Thyroid gland (tissue), 4 donors: ENCODE measurements at regions not wholly inside any gene's neighbourhood (a gene's known extent, or its start where the extent isn't known, plus 50 kb on each side); places are given as distances from the start of the nearest gene placed in this dataset.

ENCODE experiments used
- DNase-seq, 2 donors: peaks; one replicate each; pipeline ENCODE4 v3.0.0-alpha.2; 2019
- H3K27ac ChIP-seq, 3 donors: fragments of 200-600 bp; sonication (generic); 1 replicate in 2 of 3; 2 replicates in 1 of 3; pipeline ENCODE4 v1.5.1; 2016 to 2019; ENCODE audit warnings: mild to moderate bottlenecking in 1 of 3, moderate library complexity in 1 of 3
- H3K27me3 ChIP-seq: fragments of 200-600 bp; sonication (generic); one replicate; pipeline ENCODE4 v1.5.1; 2019
- H3K36me3 ChIP-seq, 2 donors: fragments of 200-600 bp; sonication (generic); one replicate each; pipeline ENCODE4 v1.5.1; 2016 to 2019
- H3K4me1 ChIP-seq, 2 donors: fragments of 200-600 bp; sonication (generic); one replicate each; pipeline ENCODE4 v1.5.1; 2017 to 2019
- H3K4me3 ChIP-seq, 3 donors: fragments of 200-600 bp; sonication (generic); replicated peaks in 1 of 3; 1 replicate in 2 of 3; 2 replicates in 1 of 3; pipeline ENCODE4 v1.5.1; 2016; ENCODE audit warnings: mild to moderate bottlenecking in 1 of 3
- H3K9me3 ChIP-seq: fragments of 200-600 bp; sonication (generic); one replicate; pipeline ENCODE4 v1.5.1; 2017
- CTCF ChIP-seq, 6 experiments: fragments of 200-600 bp in 3 of 6; fragments of 450-650 bp in 3 of 6; sonication (generic) in 3 of 6; IDR thresholded peaks; one replicate each; pipeline ENCODE4 v1.5.1; 2016 to 2019; ENCODE audit warnings: antibody characterized with exemption in 6 of 6, mild to moderate bottlenecking in 2 of 6, inconsistent platforms in 1 of 6, moderate library complexity in 1 of 6
- POLR2A ChIP-seq, 2 donors: fragments of 450-650 bp; IDR thresholded peaks; one replicate each; pipeline ENCODE4 v1.6.1; 2017; ENCODE audit warnings: antibody characterized with exemption in 2 of 2, mild to moderate bottlenecking in 2 of 2, moderate library complexity in 1 of 2
- WGBS, 2 donors: methylation state at CpG; one replicate each; pipeline ENCODE4 v1.1.5; 2017; 5-methylcytosine and 5-hydroxymethylcytosine counted together
- intact Hi-C: fragments of 100-400 bp; cut with DNase I; formaldehyde crosslinking; loops from one replicate; pipeline ENCODE4 v1.15.1; 2023

- H3K27me3 ChIP-seq, result no peaks in the 10 kb centered on the region
- intact Hi-C loops, result no loop called here
- H3K9me3 ChIP-seq, result no peaks in the 10 kb centered on the region
- no peaks in the 10 kb centered on the region for H3K4me1 ChIP-seq
- no peak overlapping the region for H3K27ac ChIP-seq
- TF ChIP-seq CTCF (IDR thresholded peaks at IDR 0.05) (no peak), POLR2A (IDR thresholded peaks at IDR 0.05) (no peak)
- no peaks in the 10 kb centered on the region for H3K36me3 ChIP-seq
- H3K4me3 ChIP-seq, result no peak overlapping the region
- no peak for DNase-seq
- 85 to 91% methylated on average over 13 of the region's 13 CpGs for WGBS, 2 donors
Observed at GRCh38 chr6:163835439-163836171, 421.1 kb downstream of the QKI start.

- no peak overlapping the region for H3K4me3 ChIP-seq
- intact Hi-C loops, result no loop called here
- no peaks in the 10 kb centered on the region for H3K27me3 ChIP-seq
- H3K4me1 ChIP-seq, result no peaks in the 10 kb centered on the region
- no peak for DNase-seq
- WGBS, 2 donors, result 90 to 92% methylated on average over 16 to 34 of the region's 46 CpGs
- no peak overlapping the region for H3K27ac ChIP-seq
- TF ChIP-seq POLR2A (IDR thresholded peaks at IDR 0.05), result no peak
- no peak for TF ChIP-seq CTCF (IDR thresholded peaks at IDR 0.05)
- H3K9me3 ChIP-seq, result no peaks in the 10 kb centered on the region
- no peaks in the 10 kb centered on the region for H3K36me3 ChIP-seq
Observed at GRCh38 chr6:163834226-163834970, 419.9 kb downstream of the QKI start.

GRCh38 chr6:163831736-163832135 lies 417.2 kb downstream of the QKI start:
- no peaks in the 10 kb centered on the region for H3K36me3 ChIP-seq
- TF ChIP-seq POLR2A (IDR thresholded peaks at IDR 0.05) (no peak), CTCF (IDR thresholded peaks at IDR 0.05) (no peak)
- no peak overlapping the region for H3K27ac ChIP-seq
- DNase-seq, result no peak
- no peak overlapping the region for H3K4me3 ChIP-seq
- H3K27me3 ChIP-seq, result no peaks in the 10 kb centered on the region
- H3K9me3 ChIP-seq, result no peaks in the 10 kb centered on the region
- peaks cover 0 to 3% of the 10 kb centered on the region in 2 donors for H3K4me1 ChIP-seq
- WGBS, 2 donors, result 93 to 97% methylated on average over 2 of the region's 2 CpGs
- intact Hi-C loops, result no loop called here

- WGBS, 2 donors, result 86 to 87% methylated on average over 4 of the region's 4 CpGs
- TF ChIP-seq CTCF (IDR thresholded peaks at IDR 0.05) (no peak), POLR2A (IDR thresholded peaks at IDR 0.05) (no peak)
- peaks cover 0 to 5% of the 10 kb centered on the region in 2 donors for H3K4me1 ChIP-seq
- no peaks in the 10 kb centered on the region for H3K36me3 ChIP-seq
- intact Hi-C loops, result no loop called here
- no peak overlapping the region for H3K27ac ChIP-seq
- H3K4me3 ChIP-seq, result no peak overlapping the region
- no peaks in the 10 kb centered on the region for H3K27me3 ChIP-seq
- no peak for DNase-seq
- no peaks in the 10 kb centered on the region for H3K9me3 ChIP-seq
Observed at GRCh38 chr6:163830641-163831040, 416.1 kb downstream of the QKI start.
